ENCODE measurements at regions not wholly inside any gene's neighbourhood (a gene's known extent, or its start where the extent isn't known, plus 50 kb on each side); places are given as distances from the start of the nearest gene placed in this dataset.

DNA sequence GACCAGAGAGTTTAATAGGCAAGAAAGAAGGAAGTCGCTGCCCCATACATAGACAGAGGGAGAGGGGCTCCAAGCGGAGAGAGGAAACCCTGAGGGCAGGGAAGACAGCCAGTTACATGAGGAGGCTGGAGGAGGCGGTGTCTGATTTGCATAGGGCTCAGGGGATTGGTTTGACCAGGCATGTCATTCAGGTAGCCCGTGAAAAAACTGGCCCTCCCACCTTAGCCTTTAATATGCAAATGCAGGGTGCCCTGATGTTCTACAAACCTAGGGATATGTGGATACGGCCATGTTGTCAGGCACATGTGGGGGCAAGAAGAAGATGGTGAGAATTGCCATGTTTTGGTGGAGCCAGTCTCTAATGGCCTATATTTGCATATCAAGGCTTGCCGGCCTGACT lies 1461.6 kb downstream of the PCDH9 start:
- H3K4me3 ChIP-seq (ENCODE audit: low read length) = no peak overlapping the region
- no peak for TF ChIP-seq ZNF274 (IDR thresholded peaks at IDR 0.05; ENCODE audit: low read depth, low read length)

DNA sequence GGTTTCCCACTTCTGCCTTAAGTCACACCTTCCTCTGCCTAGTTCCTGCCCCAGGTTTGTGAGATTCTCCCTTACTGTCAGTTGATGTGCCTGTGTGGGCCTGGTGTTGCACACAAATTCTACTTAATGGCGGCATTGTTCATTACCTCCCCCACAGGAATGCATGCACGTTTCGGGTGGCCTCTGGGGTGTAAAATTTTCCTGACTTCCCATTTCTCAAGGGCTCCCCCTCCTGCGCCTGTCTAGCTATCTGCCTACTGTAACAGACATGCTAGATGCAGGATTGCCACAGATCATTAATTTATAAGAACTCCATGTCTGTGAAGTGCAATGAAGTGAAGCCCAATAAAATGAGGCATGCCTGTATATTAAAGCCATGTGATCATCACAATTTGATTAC lies 1466.3 kb downstream of the PCDH9 start:
- H3K4me3 ChIP-seq (ENCODE audit: low read length) = no peak overlapping the region
- no peak for TF ChIP-seq ZNF274 (IDR thresholded peaks at IDR 0.05; ENCODE audit: low read depth, low read length)

DNA sequence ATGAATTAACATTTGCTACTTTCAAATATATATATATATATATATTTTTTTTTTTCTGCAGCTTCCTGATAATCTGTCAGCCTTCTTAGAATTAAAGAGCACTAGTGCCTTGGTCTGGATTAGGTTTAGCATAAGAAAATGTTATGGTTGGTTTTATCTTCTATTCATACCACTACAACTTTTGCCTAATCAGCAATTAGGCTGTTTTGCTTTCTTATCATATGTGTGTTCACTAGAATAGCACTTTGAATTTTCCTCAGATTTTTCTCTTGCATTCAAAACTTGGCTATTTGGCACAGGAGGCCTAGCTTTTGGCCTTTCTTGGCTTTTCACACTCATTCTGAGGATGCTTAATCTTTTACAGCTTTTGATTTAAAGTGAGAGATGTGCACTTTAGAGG lies 1468.1 kb downstream of the PCDH9 start:
- H3K4me3 ChIP-seq (ENCODE audit: low read length) = no peak overlapping the region
- no peak for TF ChIP-seq ZNF274 (IDR thresholded peaks at IDR 0.05; ENCODE audit: low read depth, low read length)

DNA sequence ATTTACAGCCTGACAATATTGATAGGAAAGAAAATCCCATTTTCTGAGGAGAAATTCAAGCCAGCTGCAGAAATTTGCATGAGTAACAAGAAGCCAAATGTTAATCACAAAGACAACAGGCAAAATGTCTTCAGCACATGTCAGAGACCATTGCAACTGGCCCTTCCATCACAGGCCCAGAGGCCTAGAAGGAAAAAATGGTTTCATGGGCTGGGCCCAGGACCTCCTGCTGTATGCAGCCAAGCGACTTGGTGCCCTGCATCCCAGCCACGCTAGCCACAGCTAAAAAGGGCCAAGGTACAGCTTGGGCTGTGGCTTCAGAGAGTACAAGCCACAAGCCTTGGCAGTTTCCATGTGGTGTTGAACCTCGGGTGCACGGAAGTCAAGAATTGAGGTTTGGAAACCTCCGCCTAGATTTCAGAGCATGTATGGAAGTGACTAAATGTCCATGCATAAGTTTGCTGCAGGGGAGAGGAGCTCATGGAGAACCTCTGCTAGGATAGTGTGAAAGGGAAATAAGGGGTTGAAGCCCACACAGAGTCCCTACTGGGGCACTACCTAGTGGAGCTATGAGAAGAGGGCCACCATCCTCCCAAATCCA lies 1474.0 kb downstream of the PCDH9 start:
- H3K4me3 ChIP-seq (ENCODE audit: low read length) = no peak overlapping the region
- TF ChIP-seq ZNF274 (IDR thresholded peaks at IDR 0.05; ENCODE audit: low read depth, low read length) = no peak

DNA sequence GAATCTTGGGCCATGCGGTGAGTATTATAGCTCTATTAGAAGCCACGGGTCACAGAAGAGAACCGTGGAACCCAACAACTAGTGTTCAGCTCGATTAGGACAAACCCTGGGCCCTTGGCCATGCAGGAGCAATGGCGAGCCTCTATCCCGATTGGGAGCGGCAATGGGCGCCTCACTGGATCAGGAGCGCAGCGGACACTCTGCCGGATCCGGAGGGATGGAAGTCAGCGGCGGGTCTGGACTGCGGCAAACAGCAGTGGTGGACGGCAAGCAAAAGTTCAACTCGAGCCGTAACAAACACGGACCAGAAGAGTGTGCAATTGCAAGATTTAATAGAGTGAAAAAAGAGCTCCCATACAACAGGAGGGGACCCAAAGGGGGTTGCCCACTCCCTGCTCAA lies 1481.9 kb downstream of the PCDH9 start:
- no peak for TF ChIP-seq ZNF274 (IDR thresholded peaks at IDR 0.05; ENCODE audit: low read depth, low read length)
- H3K4me3 ChIP-seq (ENCODE audit: low read length) = no peak overlapping the region

DNA sequence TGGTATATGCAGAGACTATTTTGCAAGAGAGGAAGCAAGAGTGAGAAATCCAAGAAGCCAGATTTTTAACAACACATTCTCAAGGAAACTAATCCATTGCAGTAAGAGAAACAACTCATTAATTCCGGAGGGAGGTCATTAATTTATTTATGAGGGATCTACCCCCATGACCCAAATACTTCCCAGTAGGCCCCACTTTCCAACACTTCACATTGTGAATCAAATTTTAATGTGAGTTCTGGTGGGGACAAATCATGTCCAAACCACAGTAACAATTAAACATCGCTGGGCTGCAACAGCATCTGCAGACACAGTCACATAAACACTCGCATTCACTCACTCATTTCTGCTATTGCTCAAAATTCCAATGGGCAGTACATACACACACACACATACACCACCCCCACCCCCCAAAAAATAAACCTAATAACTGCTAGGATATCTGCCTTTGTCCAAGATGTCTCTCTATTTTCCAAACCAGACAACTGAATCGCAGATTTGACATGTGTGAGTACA lies 1483.7 kb downstream of the PCDH9 start:
- no peak for TF ChIP-seq ZNF274 (IDR thresholded peaks at IDR 0.05; ENCODE audit: low read depth, low read length)

DNA sequence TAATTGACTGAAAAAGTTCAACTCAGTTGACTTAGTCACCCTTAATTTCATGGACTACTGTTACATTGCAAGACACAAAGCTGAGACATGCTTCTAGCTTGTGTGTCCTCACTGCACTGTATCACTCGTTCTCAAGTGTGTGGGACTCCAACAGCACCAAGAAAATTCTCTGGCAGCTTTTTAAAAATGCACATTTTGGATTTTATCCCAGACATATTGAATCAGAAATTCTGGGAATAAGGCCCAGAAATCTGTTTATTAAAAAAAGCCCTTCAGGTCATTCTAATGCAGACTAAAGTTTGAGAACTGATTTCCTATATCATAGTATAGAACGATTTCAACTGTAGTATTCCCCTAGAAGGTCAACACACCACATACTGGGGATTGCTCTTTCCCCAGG lies 1485.3 kb downstream of the PCDH9 start:
- TF ChIP-seq ZNF274 (IDR thresholded peaks at IDR 0.05; ENCODE audit: low read depth, low read length) = no peak
- no peak overlapping the region for H3K4me3 ChIP-seq (ENCODE audit: low read length)

More for the DNA sequence above, 1483.7 kb downstream of the PCDH9 start:
- H3K4me3 ChIP-seq (ENCODE audit: low read length) = no peak overlapping the region

DNA sequence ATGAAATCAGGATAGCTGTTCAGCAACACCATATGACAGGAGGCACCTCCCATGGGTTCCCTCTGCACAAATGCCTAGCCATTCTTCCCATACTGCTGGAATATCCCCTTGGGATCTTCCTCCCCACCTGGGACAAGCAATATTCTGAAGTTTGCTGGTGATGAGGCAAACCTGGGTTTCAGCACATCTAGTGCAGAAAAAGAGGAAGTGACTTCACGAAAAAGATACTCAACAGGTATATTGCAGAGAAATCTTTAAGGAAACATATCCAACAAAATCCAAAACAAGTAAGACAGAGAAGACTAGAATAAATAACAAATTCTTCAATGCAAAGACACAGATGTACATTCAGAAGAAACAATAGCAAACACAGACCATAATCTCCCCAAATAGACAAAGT lies 1497.0 kb downstream of the PCDH9 start:
- TF ChIP-seq ZNF274 (IDR thresholded peaks at IDR 0.05; ENCODE audit: low read depth, low read length) = no peak
- no peak overlapping the region for H3K4me3 ChIP-seq (ENCODE audit: low read length)

DNA sequence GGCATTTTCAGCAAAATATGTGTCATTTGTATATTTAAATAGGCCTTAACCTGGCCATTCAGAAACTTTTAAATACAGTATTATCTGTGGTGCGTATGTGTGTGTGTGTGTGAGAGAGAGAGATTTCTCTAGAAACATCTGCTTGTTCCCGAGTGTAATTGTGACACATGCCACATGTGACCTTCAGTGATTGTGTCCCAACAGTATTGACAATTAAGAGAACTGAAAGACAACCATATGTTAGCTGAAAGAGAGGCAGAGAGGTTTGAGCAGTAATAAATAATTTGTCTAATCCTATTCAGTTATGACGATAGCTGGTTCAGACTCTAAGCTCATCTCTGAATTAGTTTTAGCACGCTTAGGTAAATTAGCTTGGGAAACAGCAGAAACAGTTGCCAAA lies 1503.1 kb downstream of the PCDH9 start:
- no peak overlapping the region for H3K4me3 ChIP-seq (ENCODE audit: low read length)

DNA sequence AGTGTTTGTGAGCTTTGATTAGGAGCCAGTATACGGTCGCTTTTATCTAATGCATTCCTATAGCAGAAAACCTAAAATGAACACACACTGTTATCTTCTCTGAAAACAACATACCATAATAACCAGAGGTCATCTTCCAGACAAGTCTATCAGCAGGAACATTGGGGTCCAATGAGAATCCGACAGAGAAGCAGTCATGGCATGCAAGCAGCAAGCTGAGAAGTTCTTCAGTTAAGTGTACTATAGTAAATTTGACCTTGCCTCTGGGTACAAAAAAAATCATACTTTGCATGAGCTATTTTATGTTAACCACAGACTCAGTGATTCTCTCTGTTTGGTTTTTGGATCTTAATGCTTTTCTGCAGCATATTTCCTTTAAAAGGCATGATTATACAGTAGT lies 1505.1 kb downstream of the PCDH9 start:
- H3K4me3 ChIP-seq (ENCODE audit: low read length) = no peak overlapping the region
- no peak for TF ChIP-seq ZNF274 (IDR thresholded peaks at IDR 0.05; ENCODE audit: low read depth, low read length)

More for the DNA sequence above, 1503.1 kb downstream of the PCDH9 start:
- TF ChIP-seq ZNF274 (IDR thresholded peaks at IDR 0.05; ENCODE audit: low read depth, low read length) = no peak

DNA sequence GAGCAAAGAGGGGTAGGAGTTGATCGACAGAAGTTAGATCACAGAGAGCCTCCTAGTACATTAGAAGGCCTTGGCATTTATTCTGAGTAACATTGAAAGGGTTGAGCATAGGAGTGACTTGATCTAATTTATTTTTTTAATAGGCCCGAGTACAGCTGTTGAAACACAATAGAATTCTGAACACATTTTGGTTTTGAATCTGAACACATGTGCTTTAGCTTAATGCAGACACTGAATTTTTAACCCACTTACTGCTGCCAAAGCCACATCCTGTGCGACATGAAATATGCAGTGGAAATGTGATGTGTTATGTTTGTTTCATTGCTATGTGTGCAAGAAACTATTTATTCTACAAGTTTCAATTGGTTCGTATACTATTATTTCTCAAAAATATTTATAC lies 1505.9 kb downstream of the PCDH9 start:
- H3K4me3 ChIP-seq (ENCODE audit: low read length) = no peak overlapping the region
- no peak for TF ChIP-seq ZNF274 (IDR thresholded peaks at IDR 0.05; ENCODE audit: low read depth, low read length)

DNA sequence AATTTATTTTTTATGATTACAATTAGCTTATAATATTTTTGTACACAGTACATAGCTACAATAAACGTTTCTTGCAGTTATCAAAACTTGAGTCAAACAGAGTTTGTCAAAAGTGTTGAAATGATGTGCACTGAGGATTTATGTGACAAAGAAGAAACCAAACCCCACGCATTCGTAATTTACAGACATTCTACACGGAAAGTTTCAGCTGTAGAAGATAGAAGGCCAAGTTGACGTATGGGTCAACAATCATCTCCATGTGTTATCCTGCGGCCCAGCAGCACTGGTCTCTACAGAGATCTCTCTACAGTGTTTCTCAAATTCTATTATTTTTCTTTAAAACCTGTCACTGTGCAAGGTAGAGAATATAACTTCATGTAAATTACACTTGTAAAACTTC lies 1507.6 kb downstream of the PCDH9 start:
- no peak for TF ChIP-seq ZNF274 (IDR thresholded peaks at IDR 0.05; ENCODE audit: low read depth, low read length)
- no peak overlapping the region for H3K4me3 ChIP-seq (ENCODE audit: low read length)

DNA sequence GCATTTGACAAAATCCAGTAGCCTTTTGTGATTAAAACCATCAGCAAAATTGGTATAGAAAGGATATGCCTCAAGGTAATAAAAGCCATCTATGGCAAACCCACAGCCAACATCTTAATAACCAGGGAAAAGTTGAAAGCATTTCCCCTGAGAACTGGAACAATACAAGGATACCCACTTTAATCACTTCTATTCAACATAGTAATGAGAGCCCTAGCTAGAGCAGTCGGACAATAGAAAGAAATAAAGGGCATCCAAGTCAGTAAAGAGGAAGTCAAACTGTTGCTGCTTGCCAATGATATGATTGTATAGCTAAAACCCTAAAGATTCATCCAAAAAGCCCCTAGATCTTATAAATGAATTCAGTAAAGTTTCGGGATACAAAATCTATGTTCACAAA lies 1510.3 kb downstream of the PCDH9 start:
- no peak overlapping the region for H3K4me3 ChIP-seq (ENCODE audit: low read length)
- TF ChIP-seq ZNF274 (IDR thresholded peaks at IDR 0.05; ENCODE audit: low read depth, low read length) = no peak

DNA sequence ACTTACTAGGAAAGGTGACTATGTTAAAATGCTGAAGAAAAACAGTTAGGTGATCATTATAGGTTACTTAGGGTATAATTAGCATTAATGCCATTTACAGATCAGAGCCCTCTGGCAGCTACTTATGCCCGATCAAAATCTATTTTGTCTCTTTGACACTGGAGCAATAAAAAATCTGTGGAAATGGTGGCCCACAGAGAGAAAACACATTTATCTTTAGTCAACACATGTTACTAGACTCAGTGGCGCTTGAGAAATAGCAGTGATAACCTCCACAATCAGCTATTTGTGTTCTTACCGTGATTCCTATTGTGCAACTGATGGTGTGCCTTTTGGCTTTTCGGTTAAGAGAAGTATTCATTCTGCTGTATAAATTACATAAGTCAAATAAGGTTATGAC lies 1519.6 kb downstream of the PCDH9 start:
- H3K4me3 ChIP-seq (ENCODE audit: low read length) = no peak overlapping the region
- TF ChIP-seq ZNF274 (IDR thresholded peaks at IDR 0.05; ENCODE audit: low read depth, low read length) = no peak

DNA sequence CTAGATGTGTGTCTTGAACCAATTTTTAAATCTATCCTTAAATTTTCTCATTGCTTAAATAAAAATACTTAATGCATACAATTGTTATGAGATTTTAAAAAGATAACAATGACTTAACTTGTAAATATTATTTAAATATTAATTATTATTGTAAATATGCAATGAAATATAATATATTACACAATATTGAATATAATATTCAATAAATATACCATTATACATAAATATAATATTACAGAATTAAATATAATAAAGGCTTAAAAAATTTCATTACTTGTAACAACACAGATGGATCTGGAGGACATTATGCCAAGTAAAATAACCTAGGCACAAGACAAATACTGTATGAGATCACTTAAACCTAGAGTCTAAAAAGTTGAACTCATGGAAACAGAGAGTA lies 1532.3 kb downstream of the PCDH9 start:
- no peak overlapping the region for H3K4me3 ChIP-seq (ENCODE audit: low read length)
- no peak for TF ChIP-seq ZNF274 (IDR thresholded peaks at IDR 0.05; ENCODE audit: low read depth, low read length)

DNA sequence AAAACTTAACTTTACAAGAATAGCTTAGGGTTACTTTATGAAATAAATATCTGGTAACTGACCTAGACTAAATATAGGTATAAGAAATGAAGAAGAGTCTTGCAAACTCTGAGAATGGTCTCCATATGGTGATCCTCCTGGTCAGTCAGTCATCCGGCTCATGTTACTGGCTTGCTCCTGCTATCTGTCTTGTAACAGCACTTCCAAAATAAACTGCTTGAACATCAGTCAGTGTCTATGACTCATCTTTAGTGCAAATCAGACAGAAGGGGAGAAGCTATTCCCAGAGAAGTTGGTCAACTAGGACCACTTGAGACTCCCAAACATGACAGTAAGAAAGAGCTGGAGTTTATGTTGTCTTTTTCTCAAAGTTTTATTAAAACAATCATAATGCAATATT lies 1550.9 kb downstream of the PCDH9 start:
- TF ChIP-seq ZNF274 (IDR thresholded peaks at IDR 0.05; ENCODE audit: low read depth, low read length) = no peak
- H3K4me3 ChIP-seq (ENCODE audit: low read length) = no peak overlapping the region
